ENCODE measurements at regions not wholly inside any gene's neighbourhood (a gene's known extent, or its start where the extent isn't known, plus 50 kb on each side); places are given as distances from the start of the nearest gene placed in this dataset.

DNA sequence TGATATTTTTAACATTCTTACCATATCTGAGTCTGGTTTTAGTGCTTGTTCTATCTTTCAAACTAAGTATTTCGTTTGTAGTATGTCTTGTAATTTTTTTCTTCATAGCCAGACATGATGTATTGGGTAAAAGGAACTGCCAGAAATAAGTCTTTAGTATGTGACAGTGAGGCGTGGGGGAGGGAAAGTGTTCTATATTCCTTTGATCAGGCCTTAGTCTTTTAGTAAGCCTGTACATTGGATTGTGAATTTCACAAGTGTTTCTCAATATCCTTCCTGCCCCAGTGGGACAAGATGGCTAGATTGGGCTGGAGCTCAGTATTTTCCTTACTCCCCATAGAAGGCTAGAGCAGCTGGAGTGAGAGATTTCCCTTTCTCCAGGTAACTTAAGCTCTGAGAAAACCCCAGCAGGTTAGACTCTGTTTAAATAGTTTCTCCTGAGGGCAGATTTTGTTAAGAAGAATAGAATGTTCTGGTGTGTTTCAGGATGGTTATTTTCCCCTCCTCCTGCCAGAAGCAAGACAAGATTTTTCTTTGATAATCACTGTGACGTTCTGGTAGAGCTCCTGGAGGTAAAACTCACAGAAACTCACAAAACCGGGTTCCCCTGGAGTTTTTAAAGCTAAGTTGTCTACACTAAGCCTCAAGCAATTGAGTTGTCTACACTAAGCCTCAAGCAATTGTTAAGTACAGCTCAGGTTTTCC, 140.7 kb upstream of the ARPP21 start:
- TF ChIP-seq POLR2AphosphoS5 (IDR thresholded peaks at IDR 0.05; ENCODE audit: low read depth, low read length): no peak
- TF ChIP-seq TAF1 (IDR thresholded peaks at IDR 0.05; ENCODE audit: borderline replicate concordance, low read depth, low read length): no peak
- TF ChIP-seq POLR2A (IDR thresholded peaks at IDR 0.05; ENCODE audit: low read depth, low read length): no peak

All from GM12892 (cell line).